GM21515 (cell line): ENCODE measurements at regions not wholly inside any gene's neighbourhood (a gene's known extent, or its start where the extent isn't known, plus 50 kb on each side); places are given as distances from the start of the nearest gene placed in this dataset.

ENCODE experiments used
- ATAC-seq: cut with Tn5 transposase; IDR thresholded peaks from one replicate; pipeline ENCODE4 v1.9.1; 2021; ENCODE audit not compliant: unreplicated experiment

- no peak for ATAC-seq
These were observed 202.3 kb upstream of the FSTL5 start for GRCh38 chr4:162366146-162366545.

GRCh38 chr4:162364651-162365050 lies 200.9 kb upstream of the FSTL5 start:
- no peak for ATAC-seq

- ATAC-seq = no peak
These were observed 196.8 kb upstream of the FSTL5 start for GRCh38 chr4:162360369-162361149.

DNA sequence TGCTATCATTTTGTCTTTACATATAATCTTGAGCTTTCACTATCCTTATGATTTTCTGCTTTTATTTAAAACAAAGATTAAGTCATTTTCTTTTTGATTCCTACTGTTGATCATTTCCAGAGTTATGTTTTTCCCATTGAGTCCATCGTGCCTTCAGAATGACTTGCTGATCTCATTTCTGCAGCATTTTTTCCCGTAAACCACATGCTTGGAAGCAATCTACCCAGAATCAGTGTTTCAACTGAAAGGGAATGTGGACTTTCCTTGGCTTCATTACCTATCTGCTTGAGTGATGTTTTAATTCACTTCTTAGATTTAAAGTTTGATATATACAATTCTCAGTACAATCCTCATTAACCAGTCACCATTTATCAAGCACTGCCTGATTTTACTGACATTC lies 192.4 kb upstream of the FSTL5 start:
- ATAC-seq = no peak

DNA sequence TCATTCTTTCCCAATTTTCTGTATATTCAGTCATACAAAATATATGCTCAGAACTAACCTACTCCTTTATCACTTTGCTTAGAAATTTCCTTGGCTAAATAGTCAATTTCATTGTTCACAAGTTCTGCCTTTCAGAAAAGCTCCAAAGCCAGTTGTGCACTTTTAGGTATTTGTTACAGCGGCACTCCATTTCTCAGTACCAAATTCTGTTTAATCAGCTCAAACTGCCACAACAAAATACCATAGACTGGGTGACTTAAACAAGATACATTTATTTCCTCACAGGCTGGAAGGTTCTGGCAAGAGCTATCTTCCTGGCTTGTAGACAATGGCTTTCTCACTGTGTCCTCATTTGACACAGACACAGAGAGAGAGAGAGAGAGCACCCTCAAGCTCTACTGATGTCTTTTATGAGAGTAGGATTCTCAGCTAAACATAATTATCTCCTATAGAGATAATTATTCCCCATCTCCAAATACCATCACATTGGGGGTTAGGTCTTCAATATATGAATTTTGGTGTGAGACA lies 188.8 kb upstream of the FSTL5 start:
- no peak for ATAC-seq

DNA sequence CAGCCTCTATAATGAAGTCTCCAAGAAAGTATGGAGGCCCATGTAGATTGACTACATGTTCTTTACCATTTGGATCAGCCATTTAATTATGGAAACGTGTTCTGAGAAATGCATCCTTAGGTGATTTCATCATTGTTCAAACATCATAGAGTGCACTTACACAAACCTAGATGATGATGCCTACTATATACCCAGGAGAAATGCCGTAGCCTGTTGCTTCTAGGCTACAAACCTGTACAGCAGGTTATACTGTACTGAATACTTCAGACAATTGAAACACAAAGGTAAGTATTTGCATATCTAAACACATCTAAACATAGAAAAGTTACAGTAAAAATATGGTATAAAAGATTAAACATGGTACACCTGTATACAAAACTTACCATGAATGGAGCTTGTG lies 186.5 kb upstream of the FSTL5 start:
- no peak for ATAC-seq

GRCh38 chr4:162349395-162349794 lies 185.6 kb upstream of the FSTL5 start:
- ATAC-seq = no peak

GRCh38 chr4:162347842-162348213 lies 184.0 kb upstream of the FSTL5 start:
- ATAC-seq = no peak

GRCh38 chr4:162347156-162347841 lies 183.5 kb upstream of the FSTL5 start:
- ATAC-seq = no peak

- ATAC-seq = no peak
These were observed 180.2 kb upstream of the FSTL5 start for GRCh38 chr4:162343967-162344366.

DNA sequence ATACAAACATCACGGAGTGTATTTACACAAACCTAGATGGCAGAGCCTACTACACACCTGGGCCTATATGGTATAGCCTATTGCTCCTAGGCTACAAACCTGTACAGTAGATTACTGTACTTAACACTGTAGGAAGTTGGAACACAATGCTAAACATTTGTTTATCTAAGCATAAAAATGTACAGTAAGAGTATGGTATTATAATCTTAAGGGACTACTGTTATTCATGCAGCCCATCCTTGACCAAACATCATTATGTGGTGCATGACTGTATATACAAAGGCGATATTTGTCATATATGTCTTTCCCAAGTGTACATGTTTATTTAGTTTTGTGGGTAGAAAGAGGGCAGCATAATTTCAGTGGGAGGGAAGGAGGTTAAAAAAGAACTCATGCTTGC lies 177.7 kb upstream of the FSTL5 start:
- no peak for ATAC-seq

DNA sequence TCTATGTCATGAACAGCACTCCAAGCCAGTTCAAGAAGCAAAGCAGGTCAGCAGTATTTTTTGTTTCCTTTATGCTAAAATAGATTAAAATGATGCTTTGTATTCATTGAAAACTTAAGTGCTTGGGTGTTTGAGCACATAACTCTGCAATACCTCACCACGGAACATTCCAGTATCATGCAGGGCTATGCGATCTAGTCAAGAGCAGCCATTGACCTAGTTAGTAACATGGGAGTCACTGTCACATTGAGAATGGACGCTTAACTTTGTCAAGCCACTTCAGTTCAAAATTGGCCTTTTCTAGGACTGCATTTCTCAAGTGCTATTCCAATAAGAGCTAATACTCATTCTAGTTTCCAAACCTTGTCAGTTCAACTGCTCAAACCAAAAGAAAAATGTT lies 160.1 kb upstream of the FSTL5 start:
- ATAC-seq = no peak

GRCh38 chr4:162322054-162322453 lies 158.3 kb upstream of the FSTL5 start:
- ATAC-seq = no peak

DNA sequence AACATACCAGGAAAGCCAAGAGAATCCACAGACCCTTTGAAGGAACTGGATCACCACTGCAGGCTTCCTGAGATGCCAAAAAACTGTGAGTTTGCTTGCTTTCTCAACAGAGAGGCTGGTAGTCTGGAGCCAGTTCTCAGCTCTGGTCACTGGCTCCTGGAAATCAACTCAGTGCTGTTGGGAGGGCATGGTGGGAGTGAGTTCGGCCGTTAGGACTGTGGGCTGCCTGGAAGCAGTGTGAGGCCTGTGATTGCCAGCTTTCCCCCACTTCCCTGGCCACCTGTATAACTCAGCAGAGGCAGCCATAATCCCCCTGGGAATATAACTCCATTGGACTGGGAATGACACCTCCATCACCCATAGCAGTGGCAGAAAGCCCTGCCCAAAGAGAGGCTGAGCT lies 122.0 kb upstream of the FSTL5 start:
- no peak for ATAC-seq

GRCh38 chr4:162282684-162283083 lies 118.9 kb upstream of the FSTL5 start:
- ATAC-seq = no peak

- ATAC-seq = peak; percentile 78
These were observed 110.6 kb upstream of the FSTL5 start for GRCh38 chr4:162274354-162274753.

GRCh38 chr4:162272215-162272614 lies 108.4 kb upstream of the FSTL5 start:
- ATAC-seq = no peak

DNA sequence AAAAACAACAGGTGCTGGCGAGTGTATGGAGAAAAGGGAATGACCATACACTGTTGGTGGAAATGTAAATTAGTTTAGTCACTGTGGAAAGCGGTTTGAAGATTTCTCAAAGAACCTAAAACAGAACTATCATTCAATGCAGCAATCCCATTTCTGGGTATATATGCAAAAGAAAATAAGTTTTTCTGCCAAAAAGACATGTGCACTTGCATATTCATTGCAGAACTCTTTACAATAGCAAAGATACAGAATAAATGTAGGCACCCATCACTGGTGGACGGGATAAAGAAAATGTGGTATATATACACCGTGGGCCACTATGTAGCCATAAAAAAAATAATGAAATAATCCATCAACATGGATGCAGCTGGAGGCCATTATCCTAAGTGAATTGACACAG lies 105.1 kb upstream of the FSTL5 start:
- ATAC-seq = no peak

GRCh38 chr4:162265802-162266201 lies 102.0 kb upstream of the FSTL5 start:
- ATAC-seq = no peak

DNA sequence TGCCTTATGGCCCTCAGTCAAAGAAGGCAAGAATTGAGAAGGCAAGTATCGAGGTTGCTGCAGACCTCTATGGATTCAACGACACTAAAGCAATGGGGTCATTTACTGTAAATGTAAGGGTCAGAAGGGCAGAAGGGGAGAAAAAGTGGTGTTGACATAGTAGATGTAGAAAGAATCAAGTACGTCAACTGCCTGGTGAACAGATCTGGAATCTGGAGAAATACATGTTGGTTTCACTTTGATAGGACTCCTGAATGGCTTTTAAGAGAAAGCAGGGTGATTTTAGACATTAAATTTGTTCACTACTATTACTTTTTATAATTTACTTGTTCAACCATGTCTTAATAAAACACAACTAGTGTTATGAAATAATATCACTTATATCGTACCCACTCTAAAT lies 81.3 kb upstream of the FSTL5 start:
- ATAC-seq = no peak

- no peak for ATAC-seq
These were observed 78.1 kb upstream of the FSTL5 start for GRCh38 chr4:162241857-162242256.

- ATAC-seq = no peak
These were observed 76.4 kb upstream of the FSTL5 start for GRCh38 chr4:162239992-162240769.
